ENCODE measurements at regions not wholly inside any gene's neighbourhood (a gene's known extent, or its start where the extent isn't known, plus 50 kb on each side); places are given as distances from the start of the nearest gene placed in this dataset.

DNA sequence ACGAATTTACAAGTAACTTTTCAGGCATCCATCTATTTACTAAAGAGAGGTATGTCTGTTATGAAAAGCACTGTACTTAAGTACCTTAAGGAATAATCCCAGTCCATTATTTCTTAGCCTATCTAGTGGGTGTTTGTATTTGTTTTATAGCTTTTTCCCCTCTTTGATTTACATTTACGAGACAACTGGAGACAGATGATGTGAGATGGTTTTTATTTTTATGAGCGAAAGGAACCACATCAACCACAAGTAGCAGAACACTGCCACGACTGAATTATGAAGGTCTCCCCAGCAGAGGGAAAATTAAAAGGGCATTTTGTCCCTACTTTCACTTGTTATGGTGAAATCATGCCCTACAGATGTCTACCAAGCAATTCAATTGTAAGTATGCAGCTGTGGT is 357.8 kb downstream of the NFIB start:
- DNase-seq, result no peak
- no peaks in the 10 kb centered on the region for H3K9me3 ChIP-seq (ENCODE audit: severe bottlenecking)
- TF ChIP-seq, protein P1, sequence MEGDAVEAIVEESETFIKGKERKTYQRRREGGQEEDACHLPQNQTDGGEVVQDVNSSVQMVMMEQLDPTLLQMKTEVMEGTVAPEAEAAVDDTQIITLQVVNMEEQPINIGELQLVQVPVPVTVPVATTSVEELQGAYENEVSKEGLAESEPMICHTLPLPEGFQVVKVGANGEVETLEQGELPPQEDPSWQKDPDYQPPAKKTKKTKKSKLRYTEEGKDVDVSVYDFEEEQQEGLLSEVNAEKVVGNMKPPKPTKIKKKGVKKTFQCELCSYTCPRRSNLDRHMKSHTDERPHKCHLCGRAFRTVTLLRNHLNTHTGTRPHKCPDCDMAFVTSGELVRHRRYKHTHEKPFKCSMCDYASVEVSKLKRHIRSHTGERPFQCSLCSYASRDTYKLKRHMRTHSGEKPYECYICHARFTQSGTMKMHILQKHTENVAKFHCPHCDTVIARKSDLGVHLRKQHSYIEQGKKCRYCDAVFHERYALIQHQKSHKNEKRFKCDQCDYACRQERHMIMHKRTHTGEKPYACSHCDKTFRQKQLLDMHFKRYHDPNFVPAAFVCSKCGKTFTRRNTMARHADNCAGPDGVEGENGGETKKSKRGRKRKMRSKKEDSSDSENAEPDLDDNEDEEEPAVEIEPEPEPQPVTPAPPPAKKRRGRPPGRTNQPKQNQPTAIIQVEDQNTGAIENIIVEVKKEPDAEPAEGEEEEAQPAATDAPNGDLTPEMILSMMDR (IDR thresholded peaks at IDR 0.05; ENCODE audit: low read depth, low read length), result no peak
- H3K27me3 ChIP-seq (ENCODE audit: insufficient read depth, low read depth, severe bottlenecking), result no peaks in the 10 kb centered on the region
- no peak overlapping the region for H3K4me3 ChIP-seq (ENCODE audit: low read depth, low read length)
- H3K36me3 ChIP-seq, result no peaks in the 10 kb centered on the region
- no peak overlapping the region for H3K27ac ChIP-seq

DNA sequence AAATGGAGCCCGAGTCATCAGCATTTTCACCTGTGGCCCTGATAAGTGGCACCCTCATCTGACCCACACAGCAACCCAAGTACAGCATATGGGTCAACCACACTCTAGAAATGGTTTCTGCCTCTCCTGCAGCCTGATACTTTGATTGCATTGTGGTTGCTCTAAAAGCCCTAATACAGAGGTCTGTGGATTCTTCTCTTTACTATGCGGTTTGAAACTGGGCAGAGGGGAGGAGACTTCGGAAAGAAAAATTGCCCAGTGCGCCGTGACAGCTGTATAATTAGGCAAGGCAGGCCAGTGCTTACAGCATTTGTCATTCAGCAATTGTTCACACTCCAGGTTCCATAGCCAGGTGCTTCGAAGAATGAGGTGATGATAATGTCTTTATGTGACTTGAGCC is 361.0 kb downstream of the NFIB start:
- Histone ChIP-seq H3K27ac (no peak overlapping the region), H3K9me3 (ENCODE audit: severe bottlenecking) (no peaks in the 10 kb centered on the region), H3K4me3 (ENCODE audit: low read depth, low read length) (no peak overlapping the region), H3K36me3 (no peaks in the 10 kb centered on the region), H3K27me3 (ENCODE audit: insufficient read depth, low read depth, severe bottlenecking) (no peaks in the 10 kb centered on the region)
- TF ChIP-seq, protein P1 (IDR thresholded peaks at IDR 0.05; ENCODE audit: low read depth, low read length), result no peak
- no peak for DNase-seq

DNA sequence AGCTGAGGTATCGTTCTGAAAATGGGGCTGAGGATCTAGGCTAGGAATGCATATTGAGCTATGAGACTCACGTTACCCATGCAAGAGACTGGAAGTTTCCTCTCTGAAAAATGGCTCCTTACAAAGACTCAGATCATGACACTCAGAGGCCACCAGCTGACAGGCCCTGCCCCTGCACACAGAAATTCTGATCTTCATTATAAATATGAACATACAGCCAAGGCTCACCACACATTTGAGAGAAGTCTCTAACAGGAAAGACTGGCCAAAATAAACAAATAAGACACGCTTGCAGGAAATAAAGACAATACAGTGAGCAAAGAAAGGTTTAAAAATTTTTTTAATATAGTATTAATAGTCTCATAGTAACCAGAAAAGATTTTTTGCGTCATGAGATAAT is 365.9 kb downstream of the NFIB start:
- H3K27ac ChIP-seq, result no peak overlapping the region
- no peak overlapping the region for H3K4me3 ChIP-seq (ENCODE audit: low read depth, low read length)
- H3K36me3 ChIP-seq, result no peaks in the 10 kb centered on the region
- H3K27me3 ChIP-seq (ENCODE audit: insufficient read depth, low read depth, severe bottlenecking), result no peaks in the 10 kb centered on the region
- H3K9me3 ChIP-seq (ENCODE audit: severe bottlenecking), result peaks cover 3% of the 10 kb centered on the region
- DNase-seq, result no peak
- TF ChIP-seq, protein P1 (IDR thresholded peaks at IDR 0.05; ENCODE audit: low read depth, low read length), result no peak

DNA sequence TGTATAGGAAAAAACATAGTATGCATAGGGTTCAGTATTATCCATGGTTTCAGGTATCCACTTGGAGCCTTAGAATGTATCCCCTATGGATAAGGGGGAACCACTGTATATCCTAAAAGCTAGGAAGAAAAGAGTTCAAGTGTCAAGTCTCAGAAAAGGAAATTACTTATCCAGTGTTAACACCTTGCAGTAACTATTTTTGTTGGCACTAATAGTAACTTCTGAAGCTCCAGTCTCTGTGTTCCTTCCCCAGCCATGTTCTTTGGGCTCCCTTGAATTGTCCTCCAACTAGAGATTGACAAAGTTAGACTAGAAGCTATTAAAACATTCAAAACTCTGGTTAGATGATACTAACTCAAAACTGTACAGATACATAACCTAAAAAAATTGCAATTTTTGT is 370.8 kb downstream of the NFIB start:
- Histone ChIP-seq H3K27ac (no peak overlapping the region), H3K36me3 (no peaks in the 10 kb centered on the region), H3K4me3 (ENCODE audit: low read depth, low read length) (no peak overlapping the region), H3K9me3 (ENCODE audit: severe bottlenecking) (peaks cover 3% of the 10 kb centered on the region), H3K27me3 (ENCODE audit: insufficient read depth, low read depth, severe bottlenecking) (no peaks in the 10 kb centered on the region)
- no peak for DNase-seq
- TF ChIP-seq, protein P1 (IDR thresholded peaks at IDR 0.05; ENCODE audit: low read depth, low read length), result no peak

DNA sequence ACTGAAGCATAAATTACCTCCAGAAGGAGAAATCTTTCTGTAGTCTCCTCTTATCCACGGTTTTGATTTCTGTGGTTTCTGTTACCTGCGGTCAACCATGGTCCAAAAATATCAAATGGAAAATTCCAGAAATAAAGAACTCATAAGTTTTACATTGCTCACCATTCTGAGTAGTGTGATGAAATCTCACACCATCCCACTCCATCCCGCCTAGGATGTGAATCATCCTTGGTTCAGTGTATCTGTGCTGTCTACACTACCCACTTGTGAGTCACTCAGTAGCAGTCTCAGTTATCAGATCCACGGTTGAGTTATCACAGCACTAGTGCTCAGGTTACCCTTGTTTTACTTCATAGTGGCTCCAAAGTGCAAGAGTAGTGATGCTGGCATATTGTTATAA is 371.2 kb downstream of the NFIB start:
- Histone ChIP-seq H3K27ac (no peak overlapping the region), H3K27me3 (ENCODE audit: insufficient read depth, low read depth, severe bottlenecking) (no peaks in the 10 kb centered on the region), H3K9me3 (ENCODE audit: severe bottlenecking) (peaks cover 3% of the 10 kb centered on the region), H3K36me3 (no peaks in the 10 kb centered on the region), H3K4me3 (ENCODE audit: low read depth, low read length) (no peak overlapping the region)
- DNase-seq, result no peak
- TF ChIP-seq, protein P1 (IDR thresholded peaks at IDR 0.05; ENCODE audit: low read depth, low read length), result no peak

DNA sequence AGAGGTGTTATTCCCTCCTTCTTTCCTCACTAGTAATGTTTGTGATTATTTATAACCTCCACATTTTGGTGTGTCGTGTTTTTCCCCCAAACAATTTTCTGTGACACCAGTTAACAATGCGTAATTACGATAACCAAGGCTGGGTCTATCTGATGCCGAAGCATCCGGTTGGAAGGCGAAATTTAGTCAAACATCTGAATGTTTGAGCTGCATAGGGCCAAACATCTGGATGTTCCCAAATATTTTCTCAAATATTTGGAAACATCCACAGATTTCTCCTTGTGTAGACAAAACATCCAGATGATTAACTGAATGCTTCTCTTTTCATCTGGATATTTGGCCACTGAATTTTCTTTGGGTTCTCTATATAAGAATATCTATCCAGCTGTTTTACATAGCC is 371.7 kb downstream of the NFIB start:
- Histone ChIP-seq H3K36me3 (no peaks in the 10 kb centered on the region), H3K4me3 (ENCODE audit: low read depth, low read length) (no peak overlapping the region), H3K27me3 (ENCODE audit: insufficient read depth, low read depth, severe bottlenecking) (no peaks in the 10 kb centered on the region), H3K27ac (no peak overlapping the region), H3K9me3 (ENCODE audit: severe bottlenecking) (peaks cover 3% of the 10 kb centered on the region)
- DNase-seq, result no peak
- TF ChIP-seq, protein P1 (IDR thresholded peaks at IDR 0.05; ENCODE audit: low read depth, low read length), result no peak
